Duodenal mucosa (tissue), 2 donors: ENCODE measurements at regions not wholly inside any gene's neighbourhood (a gene's known extent, or its start where the extent isn't known, plus 50 kb on each side); places are given as distances from the start of the nearest gene placed in this dataset.
"Not testable (repeated sequence)": the region's sequence is repeated elsewhere in the genome, so short reads cannot be mapped to it uniquely, and the experiment has no call there.

ENCODE experiments used
- H3K27ac ChIP-seq: one replicate; pipeline ENCODE4 v1.7.0; 2013; ENCODE audit warnings: low read depth, low read length
- H3K27me3 ChIP-seq, 2 donors: one replicate each; pipeline ENCODE4 v1.7.0; 2013; ENCODE audit warnings: low read length in 2 of 2, control low read depth in 1 of 2; ENCODE audit not compliant: insufficient read depth in 2 of 2, control insufficient read depth in 1 of 2
- H3K36me3 ChIP-seq, 2 donors: one replicate each; pipeline ENCODE4 v1.7.0; 2013; ENCODE audit warnings: low read length in 2 of 2, control low read depth in 1 of 2; ENCODE audit not compliant: insufficient read depth in 2 of 2, control insufficient read depth in 1 of 2
- H3K4me1 ChIP-seq, 2 donors: one replicate each; pipeline ENCODE4 v1.7.0; 2013; ENCODE audit warnings: low read length in 2 of 2, control low read depth in 1 of 2; ENCODE audit not compliant: insufficient read depth in 2 of 2, control insufficient read depth in 1 of 2
- H3K4me3 ChIP-seq, 2 donors: one replicate each; pipeline ENCODE4 v1.7.0; 2013; ENCODE audit warnings: low read length in 2 of 2, low read depth in 1 of 2
- H3K9ac ChIP-seq, 2 donors: one replicate each; pipeline ENCODE4 v1.7.0; 2013; ENCODE audit warnings: low read length in 2 of 2, low read depth in 1 of 2
- H3K9me3 ChIP-seq, 2 donors: one replicate each; pipeline ENCODE4 v1.7.0; 2013; ENCODE audit warnings: low read length in 2 of 2, control low read depth in 1 of 2; ENCODE audit not compliant: control insufficient read depth in 1 of 2

- no peak overlapping the region for H3K9ac ChIP-seq
- H3K27me3 ChIP-seq: peaks cover 52 to 57% of the 10 kb centered on the region in 2 donors
- H3K36me3 ChIP-seq: no peaks in the 10 kb centered on the region
- H3K4me1 ChIP-seq: no peaks in the 10 kb centered on the region
- no peak overlapping the region for H3K4me3 ChIP-seq
- H3K27ac ChIP-seq: no peak overlapping the region
- no peaks in the 10 kb centered on the region for H3K9me3 ChIP-seq
Measured at GRCh38 chr6:27544612-27545260, 71.8 kb upstream of the ZNF184 start.

GRCh38 chr6:27544135-27544534 is 71.2 kb upstream of the ZNF184 start:
- H3K27me3 ChIP-seq: peaks cover 52 to 57% of the 10 kb centered on the region in 2 donors
- not testable (repeated sequence) for H3K36me3 ChIP-seq, H3K27ac ChIP-seq, H3K4me3 ChIP-seq, H3K9ac ChIP-seq, H3K4me1 ChIP-seq, H3K9me3 ChIP-seq

- Histone ChIP-seq H3K36me3 (no peaks in the 10 kb centered on the region), H3K9ac (no peak overlapping the region), H3K4me3 (no peak overlapping the region), H3K27ac (no peak overlapping the region), H3K4me1 (no peaks in the 10 kb centered on the region), H3K9me3 (no peaks in the 10 kb centered on the region), H3K27me3 (peaks cover 44 to 49% of the 10 kb centered on the region in 2 donors)
Measured at GRCh38 chr6:27542485-27542884, 69.6 kb upstream of the ZNF184 start.

- Histone ChIP-seq H3K9me3 (no peaks in the 10 kb centered on the region), H3K36me3 (no peaks in the 10 kb centered on the region), H3K4me1 (no peaks in the 10 kb centered on the region), H3K9ac (no peak overlapping the region), H3K4me3 (no peak overlapping the region), H3K27ac (no peak overlapping the region), H3K27me3 (peaks cover 38 to 45% of the 10 kb centered on the region in 2 donors)
Measured at GRCh38 chr6:27541933-27542297, 69.0 kb upstream of the ZNF184 start.

- Histone ChIP-seq H3K4me3 (no peak overlapping the region), H3K9me3 (no peaks in the 10 kb centered on the region), H3K4me1 (no peaks in the 10 kb centered on the region), H3K27ac (no peak overlapping the region), H3K27me3 (peaks cover 34 to 39% of the 10 kb centered on the region in 2 donors), H3K36me3 (no peaks in the 10 kb centered on the region), H3K9ac (no peak overlapping the region)
Measured at GRCh38 chr6:27541212-27541932, 68.5 kb upstream of the ZNF184 start.

- Histone ChIP-seq H3K9ac (no peak overlapping the region), H3K27me3 (peaks cover 18 to 28% of the 10 kb centered on the region in 2 donors), H3K4me3 (no peak overlapping the region), H3K36me3 (no peaks in the 10 kb centered on the region), H3K27ac (no peak overlapping the region), H3K9me3 (no peaks in the 10 kb centered on the region), H3K4me1 (no peaks in the 10 kb centered on the region)
Measured at GRCh38 chr6:27539551-27539950, 66.6 kb upstream of the ZNF184 start.

GRCh38 chr6:27532820-27533538 is 60.1 kb upstream of the ZNF184 start:
- Histone ChIP-seq H3K27ac (no peak overlapping the region), H3K27me3 (peaks cover 8 to 9% of the 10 kb centered on the region in 2 donors), H3K4me1 (no peaks in the 10 kb centered on the region), H3K4me3 (no peak overlapping the region), H3K9ac (no peak overlapping the region), H3K36me3 (no peaks in the 10 kb centered on the region), H3K9me3 (no peaks in the 10 kb centered on the region)

GRCh38 chr6:27531772-27532459 is 59.0 kb upstream of the ZNF184 start:
- H3K4me1 ChIP-seq: no peaks in the 10 kb centered on the region
- H3K9ac ChIP-seq: no peak overlapping the region
- no peaks in the 10 kb centered on the region for H3K36me3 ChIP-seq
- H3K27me3 ChIP-seq: peaks cover 8 to 9% of the 10 kb centered on the region in 2 donors
- H3K4me3 ChIP-seq: no peak overlapping the region
- no peak overlapping the region for H3K27ac ChIP-seq
- H3K9me3 ChIP-seq: no peaks in the 10 kb centered on the region

GRCh38 chr6:27529796-27530195 is 56.9 kb upstream of the ZNF184 start:
- not testable (repeated sequence) for H3K9me3 ChIP-seq, H3K4me3 ChIP-seq, H3K4me1 ChIP-seq, H3K9ac ChIP-seq, H3K36me3 ChIP-seq, H3K27ac ChIP-seq, H3K27me3 ChIP-seq

GRCh38 chr6:27528714-27529113 is 55.8 kb upstream of the ZNF184 start:
- Histone ChIP-seq H3K27ac (no peak overlapping the region), H3K4me3 (no peak overlapping the region), H3K4me1 (no peaks in the 10 kb centered on the region), H3K9me3 (no peaks in the 10 kb centered on the region), H3K9ac (no peak overlapping the region), H3K36me3 (no peaks in the 10 kb centered on the region), H3K27me3 (peaks cover 2 to 5% of the 10 kb centered on the region in 2 donors)
